ENCODE measurements at regions not wholly inside any gene's neighbourhood (a gene's known extent, or its start where the extent isn't known, plus 50 kb on each side); places are given as distances from the start of the nearest gene placed in this dataset.

DNA sequence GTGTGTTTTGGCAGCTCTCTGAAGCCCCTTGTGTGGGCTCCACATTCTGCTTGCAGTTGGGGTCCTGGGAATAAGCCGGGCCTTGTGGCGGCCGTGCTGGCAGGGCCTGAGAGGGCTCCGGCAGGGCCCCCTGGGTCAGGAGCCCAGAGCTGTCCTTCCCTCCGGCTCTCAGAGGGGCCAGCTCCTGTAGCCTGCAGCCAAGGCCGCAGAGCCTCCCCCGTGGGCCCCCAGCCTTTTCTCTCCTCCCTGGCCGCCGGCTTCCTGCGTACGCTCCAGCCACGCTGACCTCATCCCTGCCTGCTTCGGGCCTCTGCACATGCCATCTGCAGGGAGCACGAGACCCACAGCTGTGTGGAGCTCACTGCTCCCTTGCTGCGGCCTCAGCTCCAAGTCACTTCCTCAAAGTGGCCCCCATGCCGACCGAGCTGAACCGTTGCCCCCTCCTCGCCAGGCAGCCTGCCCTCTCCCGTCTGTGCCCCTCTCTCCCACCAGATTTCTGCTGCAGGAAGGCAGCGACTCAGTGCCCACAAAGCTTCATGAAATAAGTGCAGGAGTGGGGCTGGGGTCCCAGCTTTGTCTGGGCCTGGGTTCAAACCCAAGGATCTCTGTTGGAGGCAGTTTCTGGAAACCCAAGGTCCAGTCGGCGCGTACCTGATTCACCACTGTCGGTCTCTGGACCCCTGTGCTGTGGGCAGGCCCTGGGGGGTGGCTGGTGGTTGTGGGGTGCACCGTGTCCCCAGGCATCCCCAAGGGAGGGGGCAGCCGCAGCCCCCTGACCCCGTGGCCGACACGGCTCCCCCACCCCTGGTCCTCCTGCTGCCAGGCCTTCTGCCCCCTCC is 57.1 kb upstream of the NKX1-1 start:
- no peak for DNase-seq (ENCODE audit: low read depth)

- DNase-seq (ENCODE audit: low read depth): no peak
These were observed 56.5 kb upstream of the NKX1-1 start for GRCh38 chr4:1462768-1463075.

GRCh38 chr4:1462009-1462767 is 55.9 kb upstream of the NKX1-1 start:
- DNase-seq (ENCODE audit: low read depth): no peak

GRCh38 chr4:1460967-1461868 is 55.0 kb upstream of the NKX1-1 start:
- no peak for DNase-seq (ENCODE audit: low read depth)

- no peak for DNase-seq (ENCODE audit: low read depth)
These were observed 53.7 kb upstream of the NKX1-1 start for GRCh38 chr4:1459722-1460511.

- no peak for DNase-seq (ENCODE audit: low read depth)
These were observed 53.0 kb upstream of the NKX1-1 start for GRCh38 chr4:1459081-1459721.

- no peak for DNase-seq (ENCODE audit: low read depth)
These were observed 52.3 kb upstream of the NKX1-1 start for GRCh38 chr4:1458581-1458980.

Measured in activated T-cell treated with anti-CD3 and anti-CD28 coated beads for 1 hour (primary cell).